ENCODE measurements at regions not wholly inside any gene's neighbourhood (a gene's known extent, or its start where the extent isn't known, plus 50 kb on each side); places are given as distances from the start of the nearest gene placed in this dataset.
A peak's percentile ranks its signal among the peaks of the same experiment; 100 is the strongest.
"Not testable (repeated sequence)": the region's sequence is repeated elsewhere in the genome, so short reads cannot be mapped to it uniquely, and the experiment has no call there.

DNA sequence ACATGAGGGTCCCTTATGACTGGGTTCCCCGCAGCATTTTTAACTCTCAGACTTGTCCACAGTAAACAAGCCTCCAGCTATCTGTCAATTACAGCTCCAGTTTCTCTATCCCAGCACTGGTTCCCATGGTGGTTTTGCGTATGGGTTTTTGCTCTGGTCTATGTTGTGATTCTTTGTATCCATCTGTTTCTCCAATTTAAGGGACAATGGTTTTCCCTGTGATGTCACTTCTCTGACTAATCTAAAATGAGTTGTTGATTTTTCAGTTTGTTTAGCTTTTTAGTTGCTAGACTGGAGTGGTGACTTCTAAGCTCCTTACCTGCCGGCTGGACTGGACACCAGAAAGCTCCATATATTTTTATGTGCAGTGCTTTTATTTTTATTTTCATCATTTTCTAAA is 303.7 kb downstream of the INHBA start:
- H3K9me3 Mint-ChIP-seq = peaks cover 9% of the 10 kb centered on the region
- Histone ChIP-seq H3K79me2 (ENCODE audit: low read depth) (no peaks in the 10 kb centered on the region), H3K27me3 (no peaks in the 10 kb centered on the region), H3K36me3 (no peaks in the 10 kb centered on the region), H3K9ac (no peak overlapping the region), H3K27ac (no peak overlapping the region), H3K4me1 (peaks cover 20% of the 10 kb centered on the region), H2AFZ (replicated peaks) (no peak overlapping the region), H3K9me3 (ENCODE audit: low read depth) (no peaks in the 10 kb centered on the region), H3F3A (ENCODE audit: low read depth) (no peaks in the 10 kb centered on the region), H3K4me2 (no peak overlapping the region), H4K20me1 (ENCODE audit: low read depth) (no peaks in the 10 kb centered on the region), H3K4me3 (no peak overlapping the region)
- no peak for DNase-seq (ENCODE audit: low spot score)
- H3K36me3 Mint-ChIP-seq = no peaks in the 10 kb centered on the region
- TF ChIP-seq, protein P1, sequence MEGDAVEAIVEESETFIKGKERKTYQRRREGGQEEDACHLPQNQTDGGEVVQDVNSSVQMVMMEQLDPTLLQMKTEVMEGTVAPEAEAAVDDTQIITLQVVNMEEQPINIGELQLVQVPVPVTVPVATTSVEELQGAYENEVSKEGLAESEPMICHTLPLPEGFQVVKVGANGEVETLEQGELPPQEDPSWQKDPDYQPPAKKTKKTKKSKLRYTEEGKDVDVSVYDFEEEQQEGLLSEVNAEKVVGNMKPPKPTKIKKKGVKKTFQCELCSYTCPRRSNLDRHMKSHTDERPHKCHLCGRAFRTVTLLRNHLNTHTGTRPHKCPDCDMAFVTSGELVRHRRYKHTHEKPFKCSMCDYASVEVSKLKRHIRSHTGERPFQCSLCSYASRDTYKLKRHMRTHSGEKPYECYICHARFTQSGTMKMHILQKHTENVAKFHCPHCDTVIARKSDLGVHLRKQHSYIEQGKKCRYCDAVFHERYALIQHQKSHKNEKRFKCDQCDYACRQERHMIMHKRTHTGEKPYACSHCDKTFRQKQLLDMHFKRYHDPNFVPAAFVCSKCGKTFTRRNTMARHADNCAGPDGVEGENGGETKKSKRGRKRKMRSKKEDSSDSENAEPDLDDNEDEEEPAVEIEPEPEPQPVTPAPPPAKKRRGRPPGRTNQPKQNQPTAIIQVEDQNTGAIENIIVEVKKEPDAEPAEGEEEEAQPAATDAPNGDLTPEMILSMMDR (IDR thresholded peaks at IDR 0.05) = no peak
- TF ChIP-seq EZH2 (IDR thresholded peaks at IDR 0.05) (no peak), EZH2phosphoT487 (IDR thresholded peaks at IDR 0.05) (no peak)
- H3K4me3 Mint-ChIP-seq = no peak overlapping the region
- no peaks in the 10 kb centered on the region for H3K4me1 Mint-ChIP-seq
- peaks cover 2% of the 10 kb centered on the region for H3K27me3 Mint-ChIP-seq (ENCODE audit: insufficient read depth, low read depth)
- H3K27ac Mint-ChIP-seq = no peak overlapping the region

DNA sequence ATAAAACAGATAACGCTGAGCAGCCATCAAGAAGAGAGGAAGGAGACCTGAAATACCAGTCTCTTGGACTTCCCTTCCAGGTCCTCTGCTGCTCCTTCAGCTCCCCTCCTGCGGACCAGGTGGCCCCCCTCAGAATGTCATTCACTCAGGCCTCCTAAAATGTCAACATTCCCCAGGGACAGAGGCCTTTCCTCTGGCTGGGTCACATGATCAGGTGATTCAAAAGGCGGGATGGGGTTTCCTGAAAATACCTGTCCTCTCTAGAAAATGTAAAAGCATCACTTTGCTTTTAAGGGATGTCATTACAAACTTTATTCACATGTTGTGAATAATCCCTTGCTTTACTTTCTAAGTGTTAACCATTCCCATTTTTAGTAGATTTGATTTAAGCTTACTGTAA is 311.1 kb downstream of the INHBA start:
- Histone ChIP-seq H3F3A (ENCODE audit: low read depth) (no peaks in the 10 kb centered on the region), H3K4me3 (no peak overlapping the region), H3K9ac (no peak overlapping the region), H2AFZ (replicated peaks) (peak overlapping the region; percentile 77), H4K20me1 (ENCODE audit: low read depth) (no peaks in the 10 kb centered on the region), H3K27ac (no peak overlapping the region), H3K9me3 (ENCODE audit: low read depth) (no peaks in the 10 kb centered on the region), H3K27me3 (no peaks in the 10 kb centered on the region), H3K79me2 (ENCODE audit: low read depth) (no peaks in the 10 kb centered on the region), H3K36me3 (no peaks in the 10 kb centered on the region), H3K4me2 (no peak overlapping the region), H3K4me1 (peaks cover 4% of the 10 kb centered on the region)
- no peak for DNase-seq (ENCODE audit: low spot score)
- peaks cover 3% of the 10 kb centered on the region for H3K27me3 Mint-ChIP-seq (ENCODE audit: insufficient read depth, low read depth)
- no peaks in the 10 kb centered on the region for H3K36me3 Mint-ChIP-seq
- H3K4me1 Mint-ChIP-seq = no peaks in the 10 kb centered on the region
- no peak overlapping the region for H3K4me3 Mint-ChIP-seq
- H3K27ac Mint-ChIP-seq = no peak overlapping the region
- TF ChIP-seq EZH2 (IDR thresholded peaks at IDR 0.05) (no peak), EZH2phosphoT487 (IDR thresholded peaks at IDR 0.05) (no peak)
- TF ChIP-seq, protein P1 (IDR thresholded peaks at IDR 0.05) = no peak
- peaks cover 4% of the 10 kb centered on the region for H3K9me3 Mint-ChIP-seq

DNA sequence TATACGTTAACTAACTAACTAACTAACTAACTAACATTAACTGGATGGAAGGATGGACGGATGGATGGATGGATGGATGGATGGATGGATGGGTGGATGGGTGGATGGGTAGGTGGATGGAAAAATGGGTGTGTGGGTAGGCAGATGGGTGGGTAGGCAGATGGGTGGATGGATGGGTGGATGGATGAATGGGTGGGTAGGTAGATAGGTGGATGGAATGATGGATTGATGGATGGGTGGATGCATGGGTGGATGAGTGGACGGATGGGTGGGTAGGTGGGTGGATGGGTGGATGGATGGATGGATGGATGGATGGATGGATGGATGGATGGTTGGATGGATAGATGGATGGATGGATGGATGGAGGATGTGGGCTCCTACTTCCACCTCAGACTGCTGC is 314.0 kb downstream of the INHBA start:
- H3K4me1 ChIP-seq = peaks cover 17% of the 10 kb centered on the region
- not testable (repeated sequence) for H3K4me3 Mint-ChIP-seq; H3K79me2 ChIP-seq (ENCODE audit: low read depth); DNase-seq (ENCODE audit: low spot score); H3K27ac Mint-ChIP-seq; H3F3A ChIP-seq (ENCODE audit: low read depth); H3K9me3 ChIP-seq (ENCODE audit: low read depth); H3K4me3 ChIP-seq; H3K36me3 Mint-ChIP-seq; H3K27me3 Mint-ChIP-seq (ENCODE audit: insufficient read depth, low read depth); H3K27ac ChIP-seq; H3K36me3 ChIP-seq; H3K9me3 Mint-ChIP-seq; H3K4me1 Mint-ChIP-seq; H3K9ac ChIP-seq; H2AFZ ChIP-seq (replicated peaks); H3K4me2 ChIP-seq; H3K27me3 ChIP-seq; H4K20me1 ChIP-seq (ENCODE audit: low read depth)

DNA sequence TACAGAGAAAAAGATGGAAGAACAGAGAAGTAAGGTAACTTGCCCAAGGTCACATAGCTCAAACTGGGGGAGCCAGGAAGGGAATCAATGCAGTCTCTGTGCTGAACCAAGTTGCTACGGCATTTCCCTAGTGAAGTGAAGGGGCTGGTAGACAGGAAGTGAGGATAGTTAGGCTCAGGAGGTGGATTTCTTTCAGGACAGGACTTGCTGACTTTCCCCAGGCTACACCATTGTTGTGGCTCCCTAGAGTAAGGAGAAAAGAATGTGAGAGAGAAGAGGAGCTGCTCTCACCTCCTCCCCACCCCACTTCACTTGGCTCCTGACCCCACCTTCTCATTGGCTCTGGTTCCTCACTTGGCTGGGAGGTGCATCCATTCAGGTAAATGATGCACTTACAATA is 316.9 kb downstream of the INHBA start:
- H3K9me3 Mint-ChIP-seq = no peaks in the 10 kb centered on the region
- Histone ChIP-seq H4K20me1 (ENCODE audit: low read depth) (no peaks in the 10 kb centered on the region), H3K4me3 (no peak overlapping the region), H2AFZ (replicated peaks) (peak overlapping the region; percentile 68), H3K9me3 (ENCODE audit: low read depth) (no peaks in the 10 kb centered on the region), H3K9ac (no peak overlapping the region), H3K36me3 (no peaks in the 10 kb centered on the region), H3K79me2 (ENCODE audit: low read depth) (no peaks in the 10 kb centered on the region), H3K4me1 (peaks cover 19% of the 10 kb centered on the region), H3F3A (ENCODE audit: low read depth) (no peaks in the 10 kb centered on the region), H3K27ac (no peak overlapping the region), H3K27me3 (no peaks in the 10 kb centered on the region), H3K4me2 (peak overlapping the region; percentile 3)
- no peak for TF ChIP-seq EZH2 (IDR thresholded peaks at IDR 0.05)
- TF ChIP-seq EZH2phosphoT487 (IDR thresholded peaks at IDR 0.05) = no peak
- TF ChIP-seq, protein P1 (IDR thresholded peaks at IDR 0.05) = no peak
- H3K4me1 Mint-ChIP-seq = no peaks in the 10 kb centered on the region
- H3K27me3 Mint-ChIP-seq (ENCODE audit: insufficient read depth, low read depth) = no peaks in the 10 kb centered on the region
- peak; percentile 12 for DNase-seq (ENCODE audit: low spot score)
- H3K27ac Mint-ChIP-seq = no peak overlapping the region
- H3K4me3 Mint-ChIP-seq = no peak overlapping the region
- no peaks in the 10 kb centered on the region for H3K36me3 Mint-ChIP-seq

Measured in neural progenitor cell (in vitro differentiated cells).